NOMO-1 treated with DMSO at 0.1 percent for 48 hours (cell line): ENCODE measurements at regions not wholly inside any gene's neighbourhood (a gene's known extent, or its start where the extent isn't known, plus 50 kb on each side); places are given as distances from the start of the nearest gene placed in this dataset.

Source experiments
- DNase-seq: peaks from one replicate; lab custom pipeline; 2025; ENCODE audit not compliant: unreplicated experiment; lab: John Stamatoyannopoulos, UW

GRCh38 chr13:91189506-91189905, 158.0 kb upstream of the MIR17HG start:
- no peak for DNase-seq

- DNase-seq, result no peak
These were observed 154.1 kb upstream of the MIR17HG start for GRCh38 chr13:91193358-91193757.

- DNase-seq, result peak; percentile 52
These were observed 151.7 kb upstream of the MIR17HG start for GRCh38 chr13:91195789-91196188.

- DNase-seq, result no peak
These were observed 150.5 kb upstream of the MIR17HG start for GRCh38 chr13:91196958-91197357.

- DNase-seq, result no peak
These were observed 147.6 kb upstream of the MIR17HG start for GRCh38 chr13:91199866-91200265.

- no peak for DNase-seq
These were observed 147.0 kb upstream of the MIR17HG start for GRCh38 chr13:91200486-91200885.

GRCh38 chr13:91203430-91203829, 144.1 kb upstream of the MIR17HG start:
- no peak for DNase-seq

- DNase-seq, result no peak
These were observed 140.2 kb upstream of the MIR17HG start for GRCh38 chr13:91207261-91207660.

GRCh38 chr13:91211510-91211909, 136.0 kb upstream of the MIR17HG start:
- no peak for DNase-seq

- peak; percentile 94 for DNase-seq
These were observed 135.3 kb upstream of the MIR17HG start for GRCh38 chr13:91212231-91212630.

- peak; percentile 99 for DNase-seq
These were observed 133.5 kb upstream of the MIR17HG start for GRCh38 chr13:91214031-91214430.

- DNase-seq, result peak; percentile 71
These were observed 130.4 kb upstream of the MIR17HG start for GRCh38 chr13:91216928-91217700.

- DNase-seq, result no peak
These were observed 128.3 kb upstream of the MIR17HG start for GRCh38 chr13:91219201-91219600.

GRCh38 chr13:91220872-91221271, 126.6 kb upstream of the MIR17HG start:
- DNase-seq, result no peak

- DNase-seq, result no peak
These were observed 119.4 kb upstream of the MIR17HG start for GRCh38 chr13:91228108-91228507.

GRCh38 chr13:91228940-91229339, 118.5 kb upstream of the MIR17HG start:
- DNase-seq, result no peak

GRCh38 chr13:91232716-91233115, 114.8 kb upstream of the MIR17HG start:
- no peak for DNase-seq

- no peak for DNase-seq
These were observed 114.2 kb upstream of the MIR17HG start for GRCh38 chr13:91233291-91233690.

- no peak for DNase-seq
These were observed 111.3 kb upstream of the MIR17HG start for GRCh38 chr13:91236182-91236581.

- no peak for DNase-seq
These were observed 110.6 kb upstream of the MIR17HG start for GRCh38 chr13:91236921-91237320.

- peak; percentile 73 for DNase-seq
These were observed 109.5 kb upstream of the MIR17HG start for GRCh38 chr13:91238036-91238435.

- no peak for DNase-seq
These were observed 107.1 kb upstream of the MIR17HG start for GRCh38 chr13:91240341-91240740.
